ENCODE measurements at regions not wholly inside any gene's neighbourhood (a gene's known extent, or its start where the extent isn't known, plus 50 kb on each side); places are given as distances from the start of the nearest gene placed in this dataset.

GRCh38 chr5:23268136-23268535 is 239.3 kb upstream of the PRDM9 start:
- no peak for TF ChIP-seq EZH2 (IDR thresholded peaks at IDR 0.05; ENCODE audit: insufficient read depth, poor library complexity, severe bottlenecking)
- no peak for TF ChIP-seq EZH2phosphoT487 (IDR thresholded peaks at IDR 0.05; ENCODE audit: insufficient read depth, low read depth)
